Activated CD8-positive, alpha-beta T cell treated with anti-CD3 and anti-CD28 coated beads, Interleukin-2, amount 10 ng/mL, durations not matched to agents 7 days and 5 days (primary cell): ENCODE measurements at regions not wholly inside any gene's neighbourhood (a gene's known extent, or its start where the extent isn't known, plus 50 kb on each side); places are given as distances from the start of the nearest gene placed in this dataset.

ENCODE experiments used
- ATAC-seq: fragments of 150-1000 bp; cut with Tn5 transposase; one replicate; pipeline ENCODE4 v1.10.0; 2021; ENCODE audit warnings: moderate library complexity
- CTCF ChIA-PET: fragments of 350-600 bp; sonication (Branson Sonifier 250); formaldehyde crosslinking; loops from one replicate; lab custom pipeline; 2021; ENCODE audit warnings: antibody characterized with exemption; lab: Charles Lee
- POLR2A ChIA-PET: fragments of 350-600 bp; sonication (Branson Sonifier 250); formaldehyde crosslinking; loops from one replicate; lab custom pipeline; 2021; ENCODE audit warnings: antibody characterized with exemption; lab: Charles Lee
- DNase-seq: peaks from one replicate; pipeline ENCODE4 v3.0.0-alpha.2; 2020
- H3K27ac Mint-ChIP-seq: one replicate; pipeline ENCODE4 v1.8.0; 2021; ENCODE audit warnings: mild to moderate bottlenecking, mixed read lengths
- H3K27me3 Mint-ChIP-seq: one replicate; pipeline ENCODE4 v1.8.0; 2021; ENCODE audit warnings: low read depth, mixed read lengths
- H3K36me3 Mint-ChIP-seq: one replicate; pipeline ENCODE4 v1.8.0; 2021; ENCODE audit warnings: low read depth, mixed read lengths
- H3K4me1 Mint-ChIP-seq: one replicate; pipeline ENCODE4 v1.8.0; 2021; ENCODE audit warnings: low read depth, mixed read lengths
- H3K4me3 Mint-ChIP-seq: one replicate; pipeline ENCODE4 v1.8.0; 2021; ENCODE audit warnings: mild to moderate bottlenecking, mixed read lengths
- H3K9me3 Mint-ChIP-seq: one replicate; pipeline ENCODE4 v1.8.0; 2022; ENCODE audit warnings: mixed read lengths; ENCODE audit not compliant: insufficient read depth

- CTCF ChIA-PET: no interaction called here
- Mint-ChIP-seq H3K9me3 (peaks cover 3% of the 10 kb centered on the region), H3K4me3 (no peak overlapping the region), H3K27me3 (peaks cover 5% of the 10 kb centered on the region), H3K27ac (no peak overlapping the region), H3K4me1 (no peaks in the 10 kb centered on the region), H3K36me3 (no peaks in the 10 kb centered on the region)
- no peak for DNase-seq
- POLR2A ChIA-PET: no interaction called here
- ATAC-seq: no peak
These were observed 513.2 kb upstream of the SULF2 start for GRCh38 chr20:48298433-48298832.

- POLR2A ChIA-PET: no interaction called here
- peaks cover 3% of the 10 kb centered on the region for H3K9me3 Mint-ChIP-seq
- no peak overlapping the region for H3K27ac Mint-ChIP-seq
- CTCF ChIA-PET: interaction anchor here (0.7 kb wide), 1 partner anchor 325 kb away, joined by 3 read pairs; no protein-coding TSS in a partner anchor
- H3K27me3 Mint-ChIP-seq: peaks cover 2% of the 10 kb centered on the region
- no peak for ATAC-seq
- no peaks in the 10 kb centered on the region for H3K4me1 Mint-ChIP-seq
- no peaks in the 10 kb centered on the region for H3K36me3 Mint-ChIP-seq
- DNase-seq: no peak
- no peak overlapping the region for H3K4me3 Mint-ChIP-seq
These were observed 510.7 kb upstream of the SULF2 start for GRCh38 chr20:48295966-48296421.

- Mint-ChIP-seq H3K9me3 (peaks cover 3% of the 10 kb centered on the region), H3K4me3 (no peak overlapping the region), H3K27ac (no peak overlapping the region), H3K4me1 (no peaks in the 10 kb centered on the region), H3K27me3 (peaks cover 2% of the 10 kb centered on the region), H3K36me3 (no peaks in the 10 kb centered on the region)
- ChIA-PET CTCF (interaction anchor here (0.7 kb wide), 1 partner anchor 325 kb away, joined by 3 read pairs; no protein-coding TSS in a partner anchor), POLR2A (no interaction called here)
- DNase-seq (no peak), ATAC-seq (no peak)
These were observed 510.2 kb upstream of the SULF2 start for GRCh38 chr20:48295445-48295903.

- H3K4me1 Mint-ChIP-seq: no peaks in the 10 kb centered on the region
- DNase-seq (no peak), ATAC-seq (no peak)
- peaks cover 2% of the 10 kb centered on the region for H3K27me3 Mint-ChIP-seq
- no peak overlapping the region for H3K27ac Mint-ChIP-seq
- ChIA-PET POLR2A (no interaction called here), CTCF (no interaction called here)
- no peak overlapping the region for H3K4me3 Mint-ChIP-seq
- no peaks in the 10 kb centered on the region for H3K36me3 Mint-ChIP-seq
- peaks cover 3% of the 10 kb centered on the region for H3K9me3 Mint-ChIP-seq
These were observed 509.7 kb upstream of the SULF2 start for GRCh38 chr20:48294942-48295341.

- no peaks in the 10 kb centered on the region for H3K4me1 Mint-ChIP-seq
- ATAC-seq (no peak), DNase-seq (no peak)
- H3K27ac Mint-ChIP-seq: no peak overlapping the region
- POLR2A ChIA-PET: no interaction called here
- no peaks in the 10 kb centered on the region for H3K36me3 Mint-ChIP-seq
- H3K9me3 Mint-ChIP-seq: peaks cover 3% of the 10 kb centered on the region
- H3K27me3 Mint-ChIP-seq: peaks cover 2% of the 10 kb centered on the region
- H3K4me3 Mint-ChIP-seq: no peak overlapping the region
- CTCF ChIA-PET: no interaction called here
These were observed 508.9 kb upstream of the SULF2 start for GRCh38 chr20:48294196-48294595.

- H3K9me3 Mint-ChIP-seq: peaks cover 3% of the 10 kb centered on the region
- ATAC-seq: no peak
- no peak overlapping the region for H3K27ac Mint-ChIP-seq
- no peaks in the 10 kb centered on the region for H3K36me3 Mint-ChIP-seq
- no peak overlapping the region for H3K4me3 Mint-ChIP-seq
- no peak for DNase-seq
- peaks cover 2% of the 10 kb centered on the region for H3K27me3 Mint-ChIP-seq
- POLR2A ChIA-PET: no interaction called here
- H3K4me1 Mint-ChIP-seq: no peaks in the 10 kb centered on the region
- CTCF ChIA-PET: no interaction called here
These were observed 508.4 kb upstream of the SULF2 start for GRCh38 chr20:48293671-48294070.

GRCh38 chr20:48292806-48293205 is 507.5 kb upstream of the SULF2 start:
- peaks cover 2% of the 10 kb centered on the region for H3K27me3 Mint-ChIP-seq
- no peak overlapping the region for H3K27ac Mint-ChIP-seq
- H3K9me3 Mint-ChIP-seq: no peaks in the 10 kb centered on the region
- ATAC-seq: no peak
- no peak overlapping the region for H3K4me3 Mint-ChIP-seq
- ChIA-PET POLR2A (no interaction called here), CTCF (no interaction called here)
- no peak for DNase-seq
- H3K36me3 Mint-ChIP-seq: no peaks in the 10 kb centered on the region
- H3K4me1 Mint-ChIP-seq: no peaks in the 10 kb centered on the region

- ATAC-seq (no peak), DNase-seq (no peak)
- ChIA-PET CTCF (no interaction called here), POLR2A (interaction anchor here (0.7 kb wide), 1 partner anchor 52 kb away, joined by 3 read pairs; no protein-coding TSS in a partner anchor)
- Mint-ChIP-seq H3K27ac (no peak overlapping the region), H3K4me3 (no peak overlapping the region), H3K4me1 (no peaks in the 10 kb centered on the region), H3K27me3 (peaks cover 2% of the 10 kb centered on the region), H3K9me3 (no peaks in the 10 kb centered on the region), H3K36me3 (no peaks in the 10 kb centered on the region)
These were observed 506.6 kb upstream of the SULF2 start for GRCh38 chr20:48291896-48292295.

- Mint-ChIP-seq H3K36me3 (no peaks in the 10 kb centered on the region), H3K9me3 (no peaks in the 10 kb centered on the region), H3K4me1 (no peaks in the 10 kb centered on the region), H3K27me3 (peaks cover 5% of the 10 kb centered on the region), H3K4me3 (no peak overlapping the region), H3K27ac (no peak overlapping the region)
- ATAC-seq: no peak
- ChIA-PET POLR2A (no interaction called here), CTCF (no interaction called here)
- no peak for DNase-seq
These were observed 503.7 kb upstream of the SULF2 start for GRCh38 chr20:48288930-48289507.

- no peak for ATAC-seq
- POLR2A ChIA-PET: no interaction called here
These were observed 502.4 kb upstream of the SULF2 start for GRCh38 chr20:48287552-48288170.

GRCh38 chr20:48287021-48287494 is 501.8 kb upstream of the SULF2 start:
- no peaks in the 10 kb centered on the region for H3K4me1 Mint-ChIP-seq
- H3K4me3 Mint-ChIP-seq: no peak overlapping the region
- DNase-seq: no peak
- CTCF ChIA-PET: no interaction called here
- POLR2A ChIA-PET: no interaction called here
- ATAC-seq: no peak
- H3K36me3 Mint-ChIP-seq: no peaks in the 10 kb centered on the region
- H3K27ac Mint-ChIP-seq: no peak overlapping the region
- H3K27me3 Mint-ChIP-seq: peaks cover 3% of the 10 kb centered on the region
- H3K9me3 Mint-ChIP-seq: no peaks in the 10 kb centered on the region

More at GRCh38 chr20:48287552-48288170, 502.4 kb upstream of the SULF2 start:
- H3K9me3 Mint-ChIP-seq: no peaks in the 10 kb centered on the region
- DNase-seq: no peak
- CTCF ChIA-PET: no interaction called here
- no peaks in the 10 kb centered on the region for H3K4me1 Mint-ChIP-seq
- H3K4me3 Mint-ChIP-seq: no peak overlapping the region
- H3K27ac Mint-ChIP-seq: no peak overlapping the region
- H3K27me3 Mint-ChIP-seq: peaks cover 3% of the 10 kb centered on the region
- no peaks in the 10 kb centered on the region for H3K36me3 Mint-ChIP-seq

- Mint-ChIP-seq H3K27ac (no peak overlapping the region), H3K36me3 (no peaks in the 10 kb centered on the region), H3K27me3 (peaks cover 3% of the 10 kb centered on the region), H3K4me3 (no peak overlapping the region), H3K4me1 (no peaks in the 10 kb centered on the region), H3K9me3 (no peaks in the 10 kb centered on the region)
- CTCF ChIA-PET: no interaction called here
- POLR2A ChIA-PET: no interaction called here
- DNase-seq (no peak), ATAC-seq (no peak)
These were observed 501.3 kb upstream of the SULF2 start for GRCh38 chr20:48286601-48287000.
